Spleen (tissue), 11 donors: ENCODE measurements at regions not wholly inside any gene's neighbourhood (a gene's known extent, or its start where the extent isn't known, plus 50 kb on each side); places are given as distances from the start of the nearest gene placed in this dataset.

ENCODE experiments used
- DNase-seq: peaks from one replicate; pipeline ENCODE4 v3.0.0-alpha.2; 2020
- H3K27ac ChIP-seq, 8 donors: fragments of 200-600 bp; sonication (generic) in 7 of 8; 1 replicate in 4 of 8; 2 replicates in 4 of 8; pipeline versions ENCODE4 v1.5.0 to v1.8.0; 2016 to 2021; ENCODE audit warnings: inconsistent platforms in 4 of 8, mild to moderate bottlenecking in 4 of 8, moderate library complexity in 1 of 8
- H3K27me3 ChIP-seq, 7 donors: fragments of 200-600 bp; sonication (generic) in 6 of 7; replicated peaks in 1 of 7; 1 replicate in 4 of 7; 2 replicates in 3 of 7; pipeline versions ENCODE4 v1.5.0 to v1.8.0; 2016 to 2021; ENCODE audit warnings: inconsistent platforms in 3 of 7, mild to moderate bottlenecking in 1 of 7
- H3K36me3 ChIP-seq, 6 donors: fragments of 200-600 bp; sonication (generic) in 5 of 6; 1 replicate in 4 of 6; 2 replicates in 2 of 6; pipeline versions ENCODE4 v1.5.0 to v1.8.0; 2016 to 2021; ENCODE audit warnings: inconsistent platforms in 2 of 6
- H3K4me1 ChIP-seq, 6 donors: fragments of 200-600 bp; sonication (generic) in 5 of 6; 1 replicate in 3 of 6; 2 replicates in 3 of 6; pipeline versions ENCODE4 v1.5.0 to v1.8.0; 2016 to 2021; ENCODE audit warnings: inconsistent platforms in 3 of 6
- H3K4me3 ChIP-seq, 8 donors: fragments of 200-600 bp; sonication (generic) in 7 of 8; 1 replicate in 4 of 8; 2 replicates in 4 of 8; pipeline versions ENCODE4 v1.5.0 to v1.8.0; 2016 to 2021; ENCODE audit warnings: inconsistent platforms in 4 of 8, mild to moderate bottlenecking in 4 of 8, moderate library complexity in 2 of 8
- H3K9me3 ChIP-seq, 8 donors: fragments of 200-600 bp; sonication (generic) in 7 of 8; 1 replicate in 4 of 8; 2 replicates in 4 of 8; pipeline versions ENCODE4 v1.5.0 to v1.8.0; 2016 to 2021; ENCODE audit warnings: inconsistent platforms in 4 of 8
- POLR2A ChIP-seq, 3 donors: fragments of 450-650 bp; IDR thresholded peaks; one replicate each; pipeline ENCODE4 v1.5.1; 2017; ENCODE audit warnings: antibody characterized with exemption in 3 of 3, mild to moderate bottlenecking in 1 of 3
- POLR2AphosphoS5 ChIP-seq, 3 donors: sonication (generic); formaldehyde crosslinking; IDR thresholded peaks; one replicate each; pipeline ENCODE4 v1.5.1; 2017; ENCODE audit warnings: antibody characterized with exemption in 3 of 3
- WGBS, 5 donors: extraction: QIAGEN DNeasy Blood & Tissue Kit in 3 of 5; methylation state at CpG; one replicate each; pipeline versions ENCODE4 v1.1.5 to v1.1.7; 2013 to 2018; 5-methylcytosine and 5-hydroxymethylcytosine counted together
- intact Hi-C: fragments of 100-400 bp; cut with DNase I; formaldehyde crosslinking; loops from one replicate; pipeline ENCODE4 v1.15.0; 2023; ENCODE audit warnings: low total_unique reads
- TF ChIP-seq, protein P1 (sequence below), 11 experiments: fragments of 200-600 bp in 7 of 11; fragments of 450-650 bp in 4 of 11; sonication (generic) in 4 of 11; IDR thresholded peaks in 8 of 11; conservative IDR thresholded peaks in 3 of 11; 1 replicate in 7 of 11; 2 replicates in 4 of 11; pipeline versions ENCODE4 v1.4.0 to v1.8.0; 2016 to 2021; ENCODE audit warnings: antibody characterized with exemption in 11 of 11, inconsistent platforms in 4 of 11, mild to moderate bottlenecking in 1 of 11
- donor health status: healthy with polysubstance abuse.
- donor health status: DM: no; HTN: no; CAD: no; lungs with moderate emphysema.
- donor health status: DM: no; HTN: no; CAD: no.
- donor health status: Bipolar disorder and iron deficiency.
- donor health status: healthy.
- donor health status: DM: no; HTN: no; CAD: no.
- donor health status: DM: yes; HTN: yes; CAD: no.

DNA sequence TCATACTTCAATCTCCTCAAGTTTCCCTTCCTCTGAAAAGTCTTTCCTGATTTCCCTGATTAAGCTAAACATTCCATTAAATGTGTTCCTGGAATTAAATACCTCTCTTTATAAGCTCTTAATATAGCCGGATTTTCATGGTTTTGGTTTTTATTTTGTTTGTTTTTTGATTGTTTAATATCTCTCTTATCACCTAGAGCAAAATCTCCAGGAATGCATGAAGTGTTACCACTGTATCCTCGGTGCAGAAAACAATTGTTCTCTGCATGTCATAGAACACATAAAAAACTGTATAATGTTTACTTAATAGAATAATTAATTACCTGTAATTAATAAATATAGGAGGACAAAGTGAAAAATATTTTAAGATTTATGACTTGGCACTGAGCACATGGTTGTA is 86.2 kb downstream of the PCDH18 start:
- no peaks in the 10 kb centered on the region for H3K9me3 ChIP-seq
- H3K4me3 ChIP-seq: no peak overlapping the region
- no peak overlapping the region for H3K27ac ChIP-seq
- 47 to 75% (median 57%) methylated on average over 2 of the region's 2 CpGs for WGBS, 5 donors
- no peaks in the 10 kb centered on the region for H3K4me1 ChIP-seq
- H3K27me3 ChIP-seq: no peaks in the 10 kb centered on the region
- DNase-seq: no peak
- intact Hi-C loops: no loop called here
- TF ChIP-seq, protein P1, sequence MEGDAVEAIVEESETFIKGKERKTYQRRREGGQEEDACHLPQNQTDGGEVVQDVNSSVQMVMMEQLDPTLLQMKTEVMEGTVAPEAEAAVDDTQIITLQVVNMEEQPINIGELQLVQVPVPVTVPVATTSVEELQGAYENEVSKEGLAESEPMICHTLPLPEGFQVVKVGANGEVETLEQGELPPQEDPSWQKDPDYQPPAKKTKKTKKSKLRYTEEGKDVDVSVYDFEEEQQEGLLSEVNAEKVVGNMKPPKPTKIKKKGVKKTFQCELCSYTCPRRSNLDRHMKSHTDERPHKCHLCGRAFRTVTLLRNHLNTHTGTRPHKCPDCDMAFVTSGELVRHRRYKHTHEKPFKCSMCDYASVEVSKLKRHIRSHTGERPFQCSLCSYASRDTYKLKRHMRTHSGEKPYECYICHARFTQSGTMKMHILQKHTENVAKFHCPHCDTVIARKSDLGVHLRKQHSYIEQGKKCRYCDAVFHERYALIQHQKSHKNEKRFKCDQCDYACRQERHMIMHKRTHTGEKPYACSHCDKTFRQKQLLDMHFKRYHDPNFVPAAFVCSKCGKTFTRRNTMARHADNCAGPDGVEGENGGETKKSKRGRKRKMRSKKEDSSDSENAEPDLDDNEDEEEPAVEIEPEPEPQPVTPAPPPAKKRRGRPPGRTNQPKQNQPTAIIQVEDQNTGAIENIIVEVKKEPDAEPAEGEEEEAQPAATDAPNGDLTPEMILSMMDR (IDR thresholded peaks at IDR 0.05 in 8 of 11, conservative IDR thresholded peaks at IDR 0.05 in 3 of 11): no peak
- TF ChIP-seq POLR2AphosphoS5 (IDR thresholded peaks at IDR 0.05): no peak
- TF ChIP-seq POLR2A (IDR thresholded peaks at IDR 0.05): no peak
- H3K36me3 ChIP-seq: no peaks in the 10 kb centered on the region

DNA sequence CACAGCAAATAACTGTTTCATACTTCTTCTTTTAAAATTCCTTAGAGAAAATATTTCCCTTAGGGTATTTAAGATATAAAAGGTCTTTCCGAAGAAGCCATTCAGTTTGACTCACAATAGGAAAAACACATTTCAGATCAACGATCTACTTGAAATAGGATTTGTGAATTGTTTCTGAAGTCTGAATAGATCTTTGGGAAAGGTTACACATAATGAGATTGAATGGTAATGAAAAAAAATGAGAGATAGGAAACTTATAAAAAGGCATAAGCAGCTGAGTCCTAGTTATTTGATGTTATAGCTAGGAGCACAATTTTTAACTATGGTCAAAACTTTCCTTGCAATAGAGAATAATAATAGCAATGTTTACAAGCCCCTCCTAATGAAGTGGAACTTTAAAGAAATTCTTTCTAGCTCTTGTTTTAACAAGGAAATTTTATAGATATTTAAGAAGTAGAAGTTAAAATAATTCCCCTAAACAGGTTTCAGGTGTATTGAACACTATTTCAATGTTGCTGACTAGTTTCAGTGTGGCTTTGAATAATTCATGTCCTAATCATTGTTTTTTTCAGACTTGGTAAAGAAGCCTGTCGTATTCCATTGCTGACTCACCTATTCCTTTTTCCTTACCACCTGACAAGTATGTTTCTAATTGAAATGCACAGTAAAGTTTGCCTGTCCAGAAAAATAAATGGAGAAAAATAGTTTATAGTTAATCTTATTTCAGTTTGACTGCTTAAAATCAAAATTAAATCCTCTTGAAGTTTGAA is 89.1 kb downstream of the PCDH18 start:
- TF ChIP-seq, protein P1 (IDR thresholded peaks at IDR 0.05 in 8 of 11, conservative IDR thresholded peaks at IDR 0.05 in 3 of 11): no peak
- TF ChIP-seq POLR2AphosphoS5 (IDR thresholded peaks at IDR 0.05) (no peak), POLR2A (IDR thresholded peaks at IDR 0.05) (no peak)
- Histone ChIP-seq H3K4me1 (no peaks in the 10 kb centered on the region), H3K27ac (no peak overlapping the region), H3K9me3 (no peaks in the 10 kb centered on the region), H3K4me3 (no peak overlapping the region), H3K27me3 (no peaks in the 10 kb centered on the region), H3K36me3 (no peaks in the 10 kb centered on the region)
- DNase-seq: no peak
- intact Hi-C loops: no loop called here
- 81 to 89% (median 86%) methylated on average over 3 of the region's 3 CpGs for WGBS, 5 donors

DNA sequence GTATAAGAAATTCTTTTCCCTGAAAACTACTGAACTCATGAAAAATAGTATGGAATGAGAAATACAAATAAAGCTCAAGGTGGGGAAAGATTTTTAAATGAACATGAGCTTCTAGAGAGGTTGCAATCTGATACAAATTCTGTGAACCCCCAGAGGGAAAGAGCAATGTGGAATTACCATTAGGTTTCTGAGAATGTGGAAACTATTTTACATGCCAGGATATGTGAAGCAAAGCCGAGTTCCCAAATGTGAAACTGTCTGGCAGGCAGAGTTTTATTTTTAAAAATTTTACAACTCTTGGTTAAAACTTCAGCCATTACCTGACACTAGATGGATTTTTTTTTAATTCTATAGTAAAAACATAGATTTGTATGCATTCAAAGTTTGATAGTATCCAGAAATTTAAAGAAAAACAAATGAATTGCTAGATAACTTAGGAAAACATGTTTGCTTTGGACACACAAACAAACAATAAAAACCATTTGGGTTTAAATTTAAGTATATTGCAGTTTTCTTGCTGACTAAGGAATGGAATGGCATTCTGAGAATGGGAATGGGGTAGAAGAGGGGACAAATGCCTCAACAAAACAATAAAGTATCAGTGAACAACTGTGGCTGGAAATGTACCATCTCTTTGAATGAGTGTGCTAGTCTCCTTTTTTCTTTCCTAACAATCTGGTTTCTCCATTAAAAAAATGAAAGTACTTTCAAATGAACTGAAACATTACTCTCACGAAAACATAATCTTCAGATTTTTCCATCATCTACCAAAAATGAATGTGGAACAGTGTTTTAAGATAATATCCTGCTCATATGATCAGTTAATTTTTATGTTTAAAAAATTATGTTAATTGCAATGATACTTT is 99.6 kb downstream of the PCDH18 start:
- intact Hi-C loops: no loop called here
- DNase-seq: no peak
- Histone ChIP-seq H3K27ac (no peak overlapping the region), H3K9me3 (peaks cover 0 to 11% (median 0%) of the 10 kb centered on the region in 8 donors), H3K27me3 (no peaks in the 10 kb centered on the region), H3K4me1 (no peaks in the 10 kb centered on the region), H3K4me3 (no peak overlapping the region), H3K36me3 (no peaks in the 10 kb centered on the region)
- TF ChIP-seq, protein P1 (IDR thresholded peaks at IDR 0.05 in 8 of 11, conservative IDR thresholded peaks at IDR 0.05 in 3 of 11): no peak
- TF ChIP-seq POLR2A (IDR thresholded peaks at IDR 0.05) (no peak), POLR2AphosphoS5 (IDR thresholded peaks at IDR 0.05) (no peak)
- WGBS, 5 donors: 55 to 81% (median 77%) methylated on average over 2 of the region's 2 CpGs

DNA sequence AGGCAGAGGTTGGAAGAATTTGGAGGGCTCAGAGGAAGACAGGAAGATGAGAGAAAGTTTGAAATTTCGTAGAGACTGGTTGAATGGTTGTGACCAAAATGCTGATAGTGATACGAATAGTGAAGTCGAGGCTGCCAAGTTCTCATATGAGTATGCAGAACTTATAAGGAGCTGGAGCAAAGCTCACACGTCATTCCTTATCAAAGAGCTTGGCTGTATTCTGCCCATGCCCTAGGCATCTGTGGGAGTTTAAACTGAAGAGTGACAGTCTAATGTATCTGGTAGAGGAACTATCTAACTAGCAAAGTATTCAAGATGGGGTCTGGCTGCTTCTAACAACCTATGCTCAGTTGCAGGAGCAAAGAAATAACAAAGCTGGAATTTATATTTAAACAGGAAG is 102.1 kb downstream of the PCDH18 start:
- DNase-seq: no peak
- H3K4me1 ChIP-seq: no peaks in the 10 kb centered on the region
- no peak overlapping the region for H3K27ac ChIP-seq
- peaks cover 0 to 11% (median 0%) of the 10 kb centered on the region in 8 donors for H3K9me3 ChIP-seq
- no peaks in the 10 kb centered on the region for H3K27me3 ChIP-seq
- H3K4me3 ChIP-seq: no peak overlapping the region
- 70 to 86% (median 77%) methylated on average over 4 of the region's 4 CpGs for WGBS, 5 donors
- H3K36me3 ChIP-seq: no peaks in the 10 kb centered on the region
- TF ChIP-seq POLR2A (IDR thresholded peaks at IDR 0.05): no peak
- intact Hi-C loops: no loop called here
